ENCODE measurements at regions not wholly inside any gene's neighbourhood (a gene's known extent, or its start where the extent isn't known, plus 50 kb on each side); places are given as distances from the start of the nearest gene placed in this dataset.

DNA sequence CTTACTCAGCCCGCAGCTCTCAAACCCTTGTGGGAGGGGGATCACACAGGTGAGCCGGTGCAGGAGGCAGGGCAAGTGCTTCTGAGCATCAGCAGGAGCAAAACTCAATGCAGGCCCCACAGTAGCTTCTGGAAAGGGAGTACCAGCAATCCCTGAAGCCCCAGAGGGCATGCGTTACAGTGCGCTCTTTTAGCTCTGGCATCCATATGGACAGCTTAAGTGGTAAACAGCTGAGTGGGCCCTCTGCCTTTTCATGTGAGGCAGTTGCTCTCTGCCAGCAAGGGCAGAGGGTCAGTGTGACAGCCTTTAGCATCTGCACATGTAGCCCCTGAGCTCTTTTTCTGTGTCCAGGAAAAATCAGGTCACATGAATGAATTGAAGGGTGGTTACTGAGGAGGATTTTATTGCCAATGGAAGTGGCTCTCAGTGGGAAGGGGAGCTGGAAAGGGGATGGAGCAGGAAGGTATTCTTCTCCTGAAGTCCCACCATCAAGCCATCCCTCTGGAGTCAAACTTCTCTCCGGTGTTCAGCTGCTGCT lies 464.3 kb upstream of the THRB start:
- H3K4me3 ChIP-seq (ENCODE audit: low read length): no peak overlapping the region
- H3K27me3 ChIP-seq (ENCODE audit: insufficient read depth, low read length): peaks cover 4% of the 10 kb centered on the region
- no peaks in the 10 kb centered on the region for H3K4me1 ChIP-seq (ENCODE audit: insufficient read depth, low read length)
- no peaks in the 10 kb centered on the region for H3K36me3 ChIP-seq (ENCODE audit: insufficient read depth, low read length)
- no peak overlapping the region for H2AFZ ChIP-seq (ENCODE audit: low read depth, low read length)
- H3K9me3 ChIP-seq (ENCODE audit: low read length): peaks cover 5% of the 10 kb centered on the region

DNA sequence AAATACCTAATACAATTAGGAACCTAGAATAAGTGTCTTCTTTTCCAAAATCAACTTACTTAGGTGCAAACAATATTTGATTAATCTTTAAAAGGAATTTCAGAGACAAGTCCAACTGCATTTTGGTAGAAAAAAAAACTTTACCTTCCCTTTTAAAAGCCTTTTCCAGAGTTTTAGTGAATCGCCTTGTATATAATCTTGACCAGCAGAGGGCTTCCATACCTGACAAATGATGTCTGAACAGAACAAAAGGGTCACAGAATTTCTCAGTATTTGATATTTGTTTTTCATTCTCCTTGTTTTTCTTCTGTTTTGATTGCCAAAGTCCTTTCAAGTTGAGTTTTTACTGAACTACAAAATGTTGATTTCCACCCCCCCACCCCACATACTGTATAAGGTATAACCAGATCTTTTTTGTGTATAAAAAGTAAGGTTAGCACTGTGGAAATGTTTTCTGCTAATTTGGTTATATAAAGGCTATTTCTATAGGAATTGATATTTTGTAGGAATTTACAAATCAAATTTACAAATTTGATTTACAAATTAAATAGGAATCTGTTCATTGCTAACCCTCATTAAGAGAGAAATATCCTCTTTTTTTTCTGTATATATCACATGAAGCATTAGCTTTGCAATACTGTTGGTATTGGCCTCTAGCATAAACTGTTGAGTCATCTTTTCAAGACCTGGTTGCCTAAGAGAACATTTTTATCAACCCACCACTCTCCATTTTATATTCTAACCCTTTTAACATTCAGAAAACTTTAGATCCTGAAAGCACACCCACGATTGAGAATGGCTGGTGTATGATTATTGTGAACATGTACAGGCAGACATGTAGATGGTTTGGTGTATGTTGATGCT lies 464.1 kb upstream of the RARB start:
- H3K27me3 ChIP-seq (ENCODE audit: insufficient read depth, low read length): no peaks in the 10 kb centered on the region
- H3K4me3 ChIP-seq (ENCODE audit: low read length): no peak overlapping the region
- H3K9me3 ChIP-seq (ENCODE audit: low read length): peaks cover 4% of the 10 kb centered on the region
- no peaks in the 10 kb centered on the region for H3K4me1 ChIP-seq (ENCODE audit: insufficient read depth, low read length)
- no peaks in the 10 kb centered on the region for H3K36me3 ChIP-seq (ENCODE audit: insufficient read depth, low read length)
- peak overlapping the region; percentile 73 for H2AFZ ChIP-seq (ENCODE audit: low read depth, low read length)

DNA sequence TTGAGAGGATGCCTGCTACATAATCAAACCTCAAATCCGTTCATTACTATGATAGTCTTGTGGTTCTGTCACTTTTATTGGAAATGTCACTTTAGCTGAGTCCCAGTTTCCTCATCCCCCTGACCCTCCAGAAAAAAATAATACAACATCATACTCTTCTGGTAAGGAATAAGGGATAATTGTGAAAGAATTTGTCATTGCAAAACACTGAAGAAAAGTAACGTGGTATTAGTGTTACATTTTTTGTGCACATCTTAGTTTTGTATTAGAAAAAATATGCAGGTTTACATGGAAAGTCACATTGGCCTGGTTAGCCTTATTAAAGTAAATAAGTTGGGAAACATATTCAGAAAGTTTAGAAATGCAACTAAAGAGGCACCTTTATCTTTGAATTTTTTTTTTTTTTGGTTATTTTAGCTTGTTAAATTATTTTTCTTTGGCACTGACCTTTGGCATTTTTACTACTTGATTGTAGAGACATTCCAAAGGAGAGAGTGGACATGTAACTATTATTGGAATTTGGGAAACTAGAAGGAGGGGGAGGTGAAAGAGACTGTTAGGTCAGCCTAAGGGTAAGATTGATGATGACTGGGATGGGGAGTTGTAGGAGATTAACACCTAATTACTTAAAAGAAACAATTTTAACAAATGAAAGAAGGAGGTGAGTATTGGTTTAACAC lies 462.2 kb upstream of the RARB start:
- Histone ChIP-seq H3K9me3 (ENCODE audit: low read length) (no peaks in the 10 kb centered on the region), H2AFZ (ENCODE audit: low read depth, low read length) (no peak overlapping the region), H3K4me3 (ENCODE audit: low read length) (no peak overlapping the region), H3K4me1 (ENCODE audit: insufficient read depth, low read length) (no peaks in the 10 kb centered on the region), H3K27me3 (ENCODE audit: insufficient read depth, low read length) (no peaks in the 10 kb centered on the region), H3K36me3 (ENCODE audit: insufficient read depth, low read length) (no peaks in the 10 kb centered on the region)

DNA sequence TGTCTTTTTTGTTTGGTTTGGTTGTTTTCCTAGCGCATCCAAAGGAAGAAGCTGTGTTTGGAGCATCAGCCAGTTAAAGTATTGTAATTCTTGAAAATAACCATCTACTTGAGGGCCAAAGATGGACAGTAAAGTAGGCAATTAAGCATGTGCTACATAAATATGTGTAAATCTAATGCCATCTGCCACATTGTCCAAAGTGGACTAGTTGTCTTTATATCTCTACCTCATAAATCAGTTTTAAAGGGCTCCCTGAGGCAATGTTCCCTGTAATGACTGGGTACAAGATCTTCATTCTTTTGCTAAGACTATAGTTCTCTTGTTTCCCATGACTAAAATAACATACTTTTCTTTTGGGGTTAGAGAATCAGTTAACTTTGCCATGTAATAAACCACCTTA lies 460.0 kb upstream of the RARB start:
- H3K4me3 ChIP-seq (ENCODE audit: low read length): no peak overlapping the region
- no peaks in the 10 kb centered on the region for H3K36me3 ChIP-seq (ENCODE audit: insufficient read depth, low read length)
- no peaks in the 10 kb centered on the region for H3K4me1 ChIP-seq (ENCODE audit: insufficient read depth, low read length)
- H3K27me3 ChIP-seq (ENCODE audit: insufficient read depth, low read length): no peaks in the 10 kb centered on the region
- no peaks in the 10 kb centered on the region for H3K9me3 ChIP-seq (ENCODE audit: low read length)
- no peak overlapping the region for H2AFZ ChIP-seq (ENCODE audit: low read depth, low read length)

GRCh38 chr3:24972491-24972890 lies 455.6 kb upstream of the RARB start:
- Histone ChIP-seq H3K27me3 (ENCODE audit: insufficient read depth, low read length) (no peaks in the 10 kb centered on the region), H3K9me3 (ENCODE audit: low read length) (no peaks in the 10 kb centered on the region), H3K36me3 (ENCODE audit: insufficient read depth, low read length) (no peaks in the 10 kb centered on the region), H2AFZ (ENCODE audit: low read depth, low read length) (no peak overlapping the region), H3K4me3 (ENCODE audit: low read length) (no peak overlapping the region), H3K4me1 (ENCODE audit: insufficient read depth, low read length) (no peaks in the 10 kb centered on the region)

DNA sequence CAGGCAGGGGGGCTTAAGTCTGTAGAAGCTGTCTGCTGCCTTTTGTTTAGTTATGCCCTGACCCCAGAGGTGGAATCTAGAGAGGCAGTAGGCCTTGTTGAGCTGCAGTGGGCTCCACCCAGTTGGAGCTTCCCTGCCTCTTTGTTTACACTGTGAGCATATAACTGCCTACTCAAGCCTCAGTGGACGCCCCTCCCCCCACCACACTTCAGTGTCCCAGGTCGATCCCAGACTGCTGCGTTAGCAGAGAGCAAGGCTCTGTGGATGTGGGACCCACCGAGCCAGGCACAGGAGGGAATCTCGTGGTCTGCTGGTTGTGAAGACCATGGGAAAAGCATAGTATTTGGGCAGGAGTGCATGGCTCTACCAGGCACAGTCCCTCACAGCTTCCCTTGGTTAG lies 446.8 kb upstream of the RARB start:
- no peaks in the 10 kb centered on the region for H3K36me3 ChIP-seq (ENCODE audit: insufficient read depth, low read length)
- H3K4me1 ChIP-seq (ENCODE audit: insufficient read depth, low read length): no peaks in the 10 kb centered on the region
- no peak overlapping the region for H2AFZ ChIP-seq (ENCODE audit: low read depth, low read length)
- H3K9me3 ChIP-seq (ENCODE audit: low read length): no peaks in the 10 kb centered on the region
- no peaks in the 10 kb centered on the region for H3K27me3 ChIP-seq (ENCODE audit: insufficient read depth, low read length)
- H3K4me3 ChIP-seq (ENCODE audit: low read length): no peak overlapping the region

- Histone ChIP-seq H3K4me3 (ENCODE audit: low read length) (no peak overlapping the region), H3K27me3 (ENCODE audit: insufficient read depth, low read length) (no peaks in the 10 kb centered on the region), H2AFZ (ENCODE audit: low read depth, low read length) (no peak overlapping the region), H3K36me3 (ENCODE audit: insufficient read depth, low read length) (no peaks in the 10 kb centered on the region), H3K4me1 (ENCODE audit: insufficient read depth, low read length) (no peaks in the 10 kb centered on the region), H3K9me3 (ENCODE audit: low read length) (no peaks in the 10 kb centered on the region)
Measured at GRCh38 chr3:24981924-24982323, 446.1 kb upstream of the RARB start.

- Histone ChIP-seq H3K4me3 (ENCODE audit: low read length) (no peak overlapping the region), H3K4me1 (ENCODE audit: insufficient read depth, low read length) (no peaks in the 10 kb centered on the region), H3K27me3 (ENCODE audit: insufficient read depth, low read length) (no peaks in the 10 kb centered on the region), H3K9me3 (ENCODE audit: low read length) (no peaks in the 10 kb centered on the region), H3K36me3 (ENCODE audit: insufficient read depth, low read length) (no peaks in the 10 kb centered on the region), H2AFZ (ENCODE audit: low read depth, low read length) (no peak overlapping the region)
Measured at GRCh38 chr3:24985668-24986067, 442.4 kb upstream of the RARB start.

GRCh38 chr3:24986612-24987011 lies 441.5 kb upstream of the RARB start:
- Histone ChIP-seq H3K4me3 (ENCODE audit: low read length) (no peak overlapping the region), H3K27me3 (ENCODE audit: insufficient read depth, low read length) (no peaks in the 10 kb centered on the region), H2AFZ (ENCODE audit: low read depth, low read length) (no peak overlapping the region), H3K4me1 (ENCODE audit: insufficient read depth, low read length) (no peaks in the 10 kb centered on the region), H3K9me3 (ENCODE audit: low read length) (no peaks in the 10 kb centered on the region), H3K36me3 (ENCODE audit: insufficient read depth, low read length) (no peaks in the 10 kb centered on the region)

DNA sequence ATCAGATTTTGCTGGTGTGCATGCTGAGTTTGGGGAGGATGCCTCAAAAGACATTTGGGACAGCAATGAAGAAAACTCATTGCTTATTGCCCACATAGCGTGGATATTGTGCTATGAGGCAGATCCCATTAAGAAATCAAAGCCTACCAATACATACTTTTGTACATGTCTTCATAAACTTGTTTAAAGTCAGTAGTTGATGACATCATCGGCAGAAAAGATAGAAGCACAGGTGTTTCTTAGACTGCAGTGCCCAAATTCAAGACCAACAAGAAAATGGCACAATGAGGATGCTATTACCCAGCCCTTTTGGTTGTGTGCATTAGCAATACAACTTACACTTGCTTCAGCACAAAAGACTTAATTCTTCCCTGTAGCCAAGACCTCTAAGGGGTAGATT lies 428.7 kb upstream of the RARB start:
- no peak overlapping the region for H2AFZ ChIP-seq (ENCODE audit: low read depth, low read length)
- no peaks in the 10 kb centered on the region for H3K4me1 ChIP-seq (ENCODE audit: insufficient read depth, low read length)
- H3K36me3 ChIP-seq (ENCODE audit: insufficient read depth, low read length): no peaks in the 10 kb centered on the region
- no peak overlapping the region for H3K4me3 ChIP-seq (ENCODE audit: low read length)
- H3K27me3 ChIP-seq (ENCODE audit: insufficient read depth, low read length): no peaks in the 10 kb centered on the region
- H3K9me3 ChIP-seq (ENCODE audit: low read length): no peaks in the 10 kb centered on the region

DNA sequence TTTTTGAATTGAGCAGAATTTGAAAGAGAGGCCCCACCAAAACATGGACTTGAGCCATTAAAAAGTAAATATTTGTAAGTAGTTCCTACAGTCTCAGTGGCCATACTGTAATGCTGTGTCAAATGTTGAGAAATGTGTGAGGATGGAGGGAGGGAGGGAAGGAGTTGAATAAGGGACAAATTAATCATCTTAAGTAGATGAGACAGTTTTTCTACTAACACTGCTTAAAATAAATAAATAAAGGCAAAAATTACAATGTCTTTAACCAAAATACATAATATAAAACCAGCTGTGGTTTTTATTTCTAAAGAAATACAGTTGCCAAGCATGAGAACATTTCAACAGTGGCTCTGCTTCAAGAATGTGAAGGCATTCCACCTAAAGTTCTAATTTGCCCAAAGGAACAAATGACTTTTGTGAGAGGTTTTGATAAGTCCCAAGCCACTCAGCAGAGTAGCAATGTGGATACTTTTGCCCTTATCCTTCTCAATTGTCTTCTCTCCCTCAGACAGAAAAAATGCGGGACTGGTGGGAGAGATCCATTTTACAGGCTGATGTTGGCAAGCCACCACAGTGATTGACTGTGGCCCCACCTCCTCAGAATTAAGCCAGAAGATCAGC lies 427.0 kb upstream of the RARB start:
- H3K4me1 ChIP-seq (ENCODE audit: insufficient read depth, low read length): no peaks in the 10 kb centered on the region
- no peaks in the 10 kb centered on the region for H3K36me3 ChIP-seq (ENCODE audit: insufficient read depth, low read length)
- no peaks in the 10 kb centered on the region for H3K9me3 ChIP-seq (ENCODE audit: low read length)
- no peak overlapping the region for H3K4me3 ChIP-seq (ENCODE audit: low read length)
- H2AFZ ChIP-seq (ENCODE audit: low read depth, low read length): no peak overlapping the region
- no peaks in the 10 kb centered on the region for H3K27me3 ChIP-seq (ENCODE audit: insufficient read depth, low read length)

DNA sequence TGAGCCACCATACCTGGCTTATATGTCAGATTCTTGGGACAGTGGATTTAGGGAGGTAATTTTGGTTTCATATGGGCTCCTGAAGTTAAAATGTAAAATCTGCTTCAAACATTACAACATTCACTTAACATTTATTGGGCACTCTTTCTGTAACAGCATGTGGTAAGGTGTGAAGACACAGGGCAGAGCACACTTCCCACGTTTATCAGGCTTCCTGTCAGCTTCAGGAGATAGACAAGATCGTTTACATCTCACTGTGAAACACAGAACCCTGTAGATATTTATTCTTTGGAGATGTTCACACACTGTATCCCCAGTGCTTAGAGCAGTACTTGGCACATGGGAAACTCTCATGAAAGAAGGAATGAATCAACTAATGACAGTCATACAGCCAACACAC lies 426.0 kb upstream of the RARB start:
- H3K27me3 ChIP-seq (ENCODE audit: insufficient read depth, low read length): no peaks in the 10 kb centered on the region
- no peak overlapping the region for H3K4me3 ChIP-seq (ENCODE audit: low read length)
- no peaks in the 10 kb centered on the region for H3K9me3 ChIP-seq (ENCODE audit: low read length)
- H3K4me1 ChIP-seq (ENCODE audit: insufficient read depth, low read length): no peaks in the 10 kb centered on the region
- H2AFZ ChIP-seq (ENCODE audit: low read depth, low read length): no peak overlapping the region
- H3K36me3 ChIP-seq (ENCODE audit: insufficient read depth, low read length): no peaks in the 10 kb centered on the region

DNA sequence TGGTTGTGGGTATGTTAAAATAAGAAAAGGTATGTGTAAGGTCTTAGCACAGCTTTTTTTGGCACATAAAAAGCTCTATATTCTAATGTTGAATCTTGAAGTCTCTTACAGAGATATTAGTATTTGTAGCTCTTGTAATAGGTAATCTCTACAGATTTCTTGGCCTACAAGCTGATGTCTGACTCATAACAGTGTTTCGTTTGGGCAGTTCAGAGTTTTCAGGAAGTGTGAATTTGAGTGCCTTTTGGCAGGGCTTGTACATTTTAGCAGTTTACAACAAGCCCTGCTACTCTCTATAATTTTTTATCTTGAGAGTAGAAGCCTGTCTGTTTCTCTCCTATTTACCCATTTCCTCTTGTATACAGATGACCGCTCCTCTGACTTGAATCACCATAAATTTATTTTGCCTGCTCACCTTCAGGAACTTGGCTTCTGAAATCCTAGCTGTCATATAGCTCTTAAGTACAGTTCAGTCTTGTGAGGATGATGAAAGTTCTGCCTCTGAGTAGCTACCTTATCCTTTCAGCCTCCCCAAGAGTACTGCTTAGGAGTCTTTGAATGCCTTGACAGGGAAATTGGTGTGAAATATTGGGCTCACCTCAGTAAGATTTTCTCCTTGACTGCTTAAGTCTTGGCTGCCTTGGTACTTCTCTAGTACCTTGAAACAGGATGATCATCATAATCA lies 419.9 kb upstream of the RARB start:
- Histone ChIP-seq H3K4me1 (ENCODE audit: insufficient read depth, low read length) (no peaks in the 10 kb centered on the region), H3K27me3 (ENCODE audit: insufficient read depth, low read length) (no peaks in the 10 kb centered on the region), H2AFZ (ENCODE audit: low read depth, low read length) (no peak overlapping the region), H3K36me3 (ENCODE audit: insufficient read depth, low read length) (no peaks in the 10 kb centered on the region), H3K4me3 (ENCODE audit: low read length) (no peak overlapping the region), H3K9me3 (ENCODE audit: low read length) (no peaks in the 10 kb centered on the region)
